HG02759 (cell line): ENCODE measurements at regions not wholly inside any gene's neighbourhood (a gene's known extent, or its start where the extent isn't known, plus 50 kb on each side); places are given as distances from the start of the nearest gene placed in this dataset.
"Not testable (repeated sequence)": the region's sequence is repeated elsewhere in the genome, so short reads cannot be mapped to it uniquely, and the experiment has no call there.

Experiments used
- ATAC-seq: cut with Tn5 transposase; IDR thresholded peaks from one replicate; pipeline ENCODE4 v1.9.1; 2021; ENCODE audit warnings: mild to moderate bottlenecking, moderate library complexity; ENCODE audit not compliant: unreplicated experiment

DNA sequence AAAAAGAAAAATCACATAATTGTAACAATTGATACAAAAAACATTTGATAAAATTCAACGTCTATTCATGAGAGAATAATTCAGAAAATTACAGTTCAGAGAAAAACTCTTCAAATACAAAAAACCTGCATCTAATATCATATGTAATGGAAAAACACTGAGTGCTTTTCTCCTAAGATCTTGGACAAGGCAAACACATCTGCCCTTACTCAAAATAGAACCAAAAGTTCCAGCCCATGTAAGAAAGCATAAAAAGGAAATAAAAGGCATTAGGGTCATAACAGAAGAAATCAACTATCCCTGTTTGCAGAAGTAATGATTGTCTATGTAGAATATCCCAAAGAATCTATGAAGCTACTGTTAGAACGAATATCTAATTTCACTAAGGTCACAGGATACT, 721.4 kb downstream of the RFPL4B start:
- ATAC-seq, result no peak

DNA sequence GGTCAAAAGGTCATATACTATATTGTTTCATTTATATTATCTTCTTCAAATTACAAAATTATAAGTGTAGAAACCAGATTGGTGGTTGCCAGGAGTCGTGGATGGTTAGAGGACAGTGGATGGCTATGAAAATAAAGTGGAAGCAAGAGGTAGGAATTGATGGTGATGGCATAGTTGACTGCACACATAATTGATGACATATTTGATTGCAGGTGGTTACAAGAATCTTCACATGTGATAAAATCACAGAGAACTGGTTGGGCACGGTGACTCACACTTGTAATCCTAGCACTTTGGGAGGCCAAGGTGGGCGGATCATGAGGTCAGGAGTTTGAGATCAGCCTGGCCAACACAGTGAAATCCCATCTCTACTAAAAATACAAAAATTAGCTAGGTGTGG, 723.6 kb downstream of the RFPL4B start:
- ATAC-seq, result not testable (repeated sequence)

DNA sequence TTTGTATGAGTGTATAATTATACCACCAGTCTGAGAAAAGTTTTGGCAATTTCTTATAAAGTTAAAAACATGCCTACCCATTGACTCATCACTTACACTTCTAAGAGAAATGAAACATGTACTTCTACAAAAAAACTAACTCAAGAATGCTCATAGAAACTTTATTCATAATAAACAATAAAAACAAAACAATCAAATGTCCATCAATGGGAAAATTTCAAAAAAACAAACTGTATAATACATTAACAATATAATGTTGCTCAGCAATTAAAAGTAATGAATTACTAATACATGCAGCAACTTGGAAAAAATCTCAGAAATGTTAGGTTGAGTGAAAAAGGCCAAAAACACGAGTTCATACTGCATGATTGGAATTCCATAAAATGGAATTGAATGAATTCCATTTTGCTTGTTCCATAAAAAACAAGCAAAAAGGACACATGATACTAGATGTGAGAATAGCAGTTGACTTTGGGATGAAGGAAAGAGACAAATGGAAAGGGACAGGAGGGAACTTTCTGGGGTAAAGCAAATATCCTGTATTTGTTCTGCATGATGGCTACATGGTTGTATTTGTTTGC, 726.6 kb downstream of the RFPL4B start:
- ATAC-seq, result no peak

GRCh38 chr6:113076116-113076515, 729.0 kb downstream of the RFPL4B start:
- no peak for ATAC-seq

DNA sequence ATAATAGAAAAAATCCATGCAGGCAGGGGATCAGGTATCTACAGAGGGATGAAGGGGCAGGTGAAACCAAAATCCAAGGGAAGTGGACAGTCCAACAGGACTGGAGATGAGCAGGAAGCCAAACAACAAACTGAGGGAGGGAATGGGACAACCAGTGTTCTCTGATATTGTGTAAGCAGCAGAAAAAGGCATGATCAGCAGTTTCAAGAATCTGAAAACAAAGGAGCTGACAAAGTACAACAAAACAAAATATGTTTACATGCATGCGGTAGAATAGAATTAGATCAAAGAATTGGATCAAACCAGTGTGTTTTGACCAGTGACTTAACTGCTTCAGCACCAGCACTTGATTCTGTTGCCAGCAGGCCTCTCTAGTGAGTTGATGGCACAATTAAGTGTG, 729.7 kb downstream of the RFPL4B start:
- ATAC-seq, result no peak

- ATAC-seq, result no peak
Measured at GRCh38 chr6:113077794-113078193, 730.7 kb downstream of the RFPL4B start.

DNA sequence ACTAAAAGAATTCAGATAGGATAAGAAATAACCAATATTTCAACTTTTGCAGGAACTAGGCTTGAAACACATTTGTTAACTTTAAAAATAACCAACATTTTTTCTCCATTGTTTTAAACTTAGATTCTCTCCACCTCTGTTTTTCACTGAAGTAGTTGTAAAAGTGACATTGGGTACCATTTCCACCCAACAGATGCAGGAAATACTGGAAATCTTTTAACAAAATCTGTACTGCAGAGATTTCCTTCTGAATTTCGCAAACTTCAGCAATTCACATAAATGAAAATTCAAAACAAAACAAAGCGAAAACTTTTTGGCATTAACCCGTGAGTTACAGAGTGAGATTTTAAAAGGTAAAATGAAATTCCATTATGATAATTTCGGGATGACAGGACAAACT, 731.7 kb downstream of the RFPL4B start:
- ATAC-seq, result no peak

DNA sequence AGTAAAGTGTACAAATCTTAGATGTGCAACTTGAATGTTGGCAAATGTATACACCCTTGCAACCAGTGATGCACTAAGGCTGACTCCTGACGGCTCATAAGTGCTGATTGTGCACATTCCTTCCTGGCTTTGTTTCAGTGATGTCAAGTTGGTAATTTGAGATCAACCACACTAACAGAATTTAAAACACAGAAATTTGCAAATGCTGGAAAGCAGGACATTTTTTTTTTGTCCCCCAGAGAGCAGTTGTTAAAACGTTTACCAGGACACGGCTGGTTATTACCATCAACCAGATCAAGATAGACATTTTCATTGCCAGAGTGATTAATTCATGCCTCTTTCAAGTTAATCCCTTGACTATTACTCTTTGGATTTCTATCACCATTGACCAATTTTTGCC, 735.6 kb downstream of the RFPL4B start:
- ATAC-seq, result no peak

DNA sequence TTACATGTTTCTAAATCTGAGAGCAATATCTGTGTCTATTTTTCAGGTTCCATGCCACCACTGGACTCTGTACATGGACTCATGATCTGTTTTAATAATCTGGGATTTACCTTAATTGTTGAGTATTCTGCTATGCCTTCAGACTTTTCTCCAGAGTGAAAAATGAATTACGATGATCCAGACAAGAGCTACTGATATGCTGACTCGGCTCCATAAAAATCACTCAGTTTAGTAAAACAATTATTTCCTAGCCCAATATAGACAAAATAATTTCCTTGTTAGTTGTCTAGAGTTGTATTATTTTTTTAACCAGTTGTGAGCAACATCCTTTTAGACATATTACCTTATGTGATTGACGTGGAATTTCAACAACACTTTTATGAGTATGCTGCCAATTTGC, 736.8 kb downstream of the RFPL4B start:
- no peak for ATAC-seq

DNA sequence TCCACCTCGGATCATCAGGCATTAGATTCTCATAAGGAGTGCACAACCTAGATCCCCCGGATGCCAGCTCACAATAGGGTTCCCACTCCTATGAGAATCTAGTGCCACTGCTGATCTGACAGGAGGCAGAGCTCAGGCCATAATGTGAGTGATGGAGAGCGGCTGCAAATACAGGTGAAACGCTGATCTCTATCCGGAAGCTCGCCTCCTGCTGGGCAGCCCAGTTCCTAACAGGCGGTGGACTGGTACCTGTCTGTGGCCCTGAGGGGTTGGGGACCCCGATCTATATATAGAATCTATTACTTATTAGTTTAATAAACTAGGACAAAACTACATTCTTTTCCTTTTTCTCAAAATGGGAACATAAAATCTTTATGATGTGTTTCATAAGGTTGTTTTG, 741.9 kb downstream of the RFPL4B start:
- no peak for ATAC-seq

GRCh38 chr6:113092795-113093194, 745.7 kb downstream of the RFPL4B start:
- no peak for ATAC-seq

DNA sequence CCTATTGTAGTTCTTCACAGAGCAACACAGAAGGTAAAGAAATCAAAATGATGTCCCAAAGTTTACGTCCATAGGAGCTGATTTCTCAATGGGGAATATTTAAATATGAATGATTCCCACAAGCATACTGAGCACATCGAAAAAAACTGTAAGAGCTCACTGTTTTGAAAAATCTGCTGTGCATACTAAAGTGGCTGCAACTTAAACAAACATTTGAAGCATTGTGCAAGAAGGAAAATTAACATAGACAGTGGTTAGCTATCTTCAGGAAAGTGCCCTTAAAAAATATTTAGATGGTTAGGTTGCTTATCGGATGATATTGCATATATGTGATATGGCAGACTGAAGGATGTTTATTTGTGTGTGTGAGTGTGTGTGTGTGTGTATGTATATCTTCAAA, 747.6 kb downstream of the RFPL4B start:
- no peak for ATAC-seq

DNA sequence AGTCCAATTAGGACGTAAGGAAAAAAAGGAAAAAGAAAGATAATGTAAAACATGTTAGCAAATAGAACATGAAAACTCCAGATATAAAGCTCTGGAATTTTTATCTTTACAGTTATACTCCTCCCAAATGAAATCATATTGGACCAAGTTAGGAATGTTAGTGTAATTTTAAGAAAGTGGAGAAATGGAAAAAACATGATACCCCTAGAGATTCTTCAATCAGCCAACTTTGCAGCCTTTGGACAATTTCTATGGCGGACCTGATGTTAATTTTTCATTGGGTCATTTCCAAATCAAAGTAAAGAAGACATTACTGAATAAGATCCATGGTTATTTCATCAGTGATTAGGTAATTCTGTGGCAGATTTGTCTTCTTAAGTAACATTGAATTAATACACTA, 748.7 kb downstream of the RFPL4B start:
- ATAC-seq, result no peak

GRCh38 chr6:113102761-113103160, 754.4 kb upstream of the MARCKS start:
- ATAC-seq, result no peak

DNA sequence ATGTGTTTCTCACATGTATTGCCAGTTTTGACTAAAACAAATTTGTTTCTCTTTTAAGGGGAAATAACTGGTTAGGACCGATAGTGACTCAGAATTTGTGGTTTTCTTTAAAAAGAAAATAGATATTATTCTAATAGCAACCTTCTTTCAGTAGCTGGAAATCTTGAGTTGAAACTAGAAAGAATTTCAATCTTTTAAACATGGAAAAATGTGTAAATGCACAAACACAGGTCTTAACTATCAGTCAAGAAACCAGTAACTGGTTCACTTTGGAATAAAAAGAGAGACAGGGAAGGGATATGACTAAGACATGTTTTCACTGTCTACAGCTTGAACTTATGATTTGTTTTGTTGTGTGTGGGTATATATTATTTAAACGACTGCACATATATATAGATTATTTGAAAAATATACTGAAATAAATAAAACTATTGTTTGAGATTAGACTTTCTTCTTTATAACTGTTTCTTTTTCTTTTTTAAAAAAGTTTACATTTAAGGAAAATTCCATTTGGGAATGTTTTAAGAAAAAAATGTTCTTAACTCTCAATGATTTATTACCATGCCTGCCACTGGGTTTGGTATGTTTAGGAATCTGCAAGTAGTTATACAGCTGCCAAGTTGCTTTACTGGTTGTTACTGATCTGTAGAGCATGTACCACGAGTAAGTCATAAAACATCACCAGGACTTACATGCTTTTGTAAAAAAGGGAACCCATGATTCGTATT, 753.3 kb upstream of the MARCKS start:
- ATAC-seq, result no peak

DNA sequence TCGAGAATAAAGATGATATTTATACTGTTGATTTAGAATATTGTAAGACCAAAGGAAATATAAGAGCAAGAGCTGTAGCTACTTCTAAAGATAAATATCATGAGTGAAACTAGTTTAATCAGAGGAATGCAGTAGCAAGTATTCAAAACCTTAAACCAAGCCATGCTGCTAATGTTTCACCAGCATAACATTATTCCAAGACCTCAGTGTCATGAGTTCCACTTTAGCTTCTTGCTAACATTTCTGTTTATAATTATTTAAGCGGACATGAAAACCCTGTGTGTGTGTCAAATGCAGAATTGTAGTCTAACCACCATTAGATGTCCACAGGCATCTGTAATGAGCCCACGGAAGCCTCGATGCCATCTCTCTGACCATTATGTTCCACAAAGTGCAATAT, 752.6 kb upstream of the MARCKS start:
- no peak for ATAC-seq

DNA sequence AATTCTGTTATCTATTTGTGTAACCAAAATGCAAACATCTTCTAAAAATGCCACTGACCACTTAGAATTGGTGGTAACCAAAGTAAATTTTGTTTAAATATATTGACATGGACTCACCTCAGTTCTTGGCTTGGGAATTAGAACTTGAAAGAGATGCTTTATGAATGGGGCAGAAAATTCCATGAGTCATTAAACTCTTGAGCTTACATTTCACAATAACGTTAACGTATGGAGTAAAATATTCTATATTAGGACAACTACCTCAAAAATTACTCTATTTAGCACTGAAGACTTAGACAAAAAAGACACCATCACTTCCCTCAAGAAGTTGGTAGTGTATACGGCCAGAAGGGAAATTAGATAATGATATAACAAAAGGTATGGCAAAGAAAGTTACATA, 752.2 kb upstream of the MARCKS start:
- ATAC-seq, result no peak

GRCh38 chr6:113110211-113110610, 746.9 kb upstream of the MARCKS start:
- ATAC-seq, result no peak

DNA sequence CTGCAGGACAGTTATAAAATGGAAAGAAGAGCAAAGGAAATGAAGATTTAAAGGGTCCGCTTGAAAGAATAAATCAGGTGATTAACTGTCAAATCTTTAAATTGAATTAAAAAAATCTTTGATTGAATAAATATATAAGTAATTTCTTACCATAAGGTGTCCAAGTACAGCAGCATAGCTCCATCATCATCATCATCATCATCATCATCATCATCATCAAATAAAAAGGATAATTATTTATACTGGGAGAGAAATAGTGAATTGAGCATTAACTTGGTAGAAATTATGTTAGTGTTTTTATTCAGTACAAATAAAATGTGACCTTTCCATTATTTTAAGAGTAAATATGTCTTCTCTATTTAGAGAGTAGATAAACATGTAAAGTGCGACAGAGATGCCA, 745.6 kb upstream of the MARCKS start:
- no peak for ATAC-seq

GRCh38 chr6:113112086-113112485, 745.1 kb upstream of the MARCKS start:
- ATAC-seq, result no peak

- no peak for ATAC-seq
Measured at GRCh38 chr6:113115196-113115595, 741.9 kb upstream of the MARCKS start.

GRCh38 chr6:113120224-113120581, 736.9 kb upstream of the MARCKS start:
- ATAC-seq, result no peak
